GM12878 (cell line): ENCODE measurements at regions not wholly inside any gene's neighbourhood (a gene's known extent, or its start where the extent isn't known, plus 50 kb on each side); places are given as distances from the start of the nearest gene placed in this dataset.

Source experiments
- ATAC-seq: fragments of 200-7000 bp; cut with Tn5 transposase; 3 replicates; pipeline ENCODE4 v1.9.1; 2020; ENCODE audit warnings: mild to moderate bottlenecking, moderate library complexity
- BruUV-seq: library from RNA; stranded (reverse); fragments of 400-500 nt; replicated peaks from 2 replicates; lab custom pipeline; 2021; lab: Mats Ljungman, UMichigan
- CTCF ChIA-PET: fragments of 300-600 bp; sonication (Branson Sonifier 250); formaldehyde crosslinking; extraction: SDS; loops from one replicate; lab custom pipeline; 2021; ENCODE audit warnings: inconsistent platforms; lab: Yijun Ruan, JAX
- POLR2A ChIA-PET: fragments of 350-600 bp; formaldehyde crosslinking; extraction: SDS; loops from one replicate; lab custom pipeline; 2021; ENCODE audit warnings: inconsistent platforms; lab: Charles Lee
- RAD21 ChIA-PET: fragments of 300-600 bp; sonication (Branson Sonifier 250); formaldehyde crosslinking; loops from one replicate; lab custom pipeline; 2023; ENCODE audit warnings: antibody characterized with exemption; ENCODE audit not compliant: unreplicated experiment; lab: Charles Lee
- SMC1A ChIA-PET: fragments of 300-600 bp; sonication (Branson Sonifier 250); formaldehyde crosslinking; loops from one replicate; lab custom pipeline; 2023; ENCODE audit not compliant: unreplicated experiment, uncharacterized antibody; lab: Charles Lee
- DNase-seq: peaks from one replicate; pipeline ENCODE4 v3.0.0-alpha.2; 2011; ENCODE audit warnings: low read depth, low spot score
- FAIRE-seq: peaks from 3 replicates; lab custom pipeline; 2011; peaks lifted over from hg19 to GRCh38; lab: Jason Lieb, UNC
- H2AFZ ChIP-seq: 2 replicates; pipeline ENCODE4 v1.6.0; 2011; ENCODE audit warnings: low read depth, low read length, control low read depth; ENCODE audit not compliant: control insufficient read depth
- H3K27ac ChIP-seq: 2 replicates; pipeline ENCODE4 v1.5.1; 2011; ENCODE audit warnings: control low read depth; ENCODE audit not compliant: control insufficient read depth, insufficient read depth
- H3K27me3 ChIP-seq, 2 experiments: replicated peaks in 1 of 2; 2 replicates each; pipeline versions ENCODE4 v1.6.0 to v1.6.1; 2011; ENCODE audit warnings: low read length in 1 of 2; ENCODE audit not compliant: control insufficient read depth in 2 of 2, insufficient read depth in 2 of 2
- H3K36me3 ChIP-seq, 2 experiments: 2 replicates each; pipeline ENCODE4 v1.5.1; 2011; ENCODE audit warnings: low read length in 1 of 2; ENCODE audit not compliant: control insufficient read depth in 2 of 2, insufficient read depth in 2 of 2
- H3K4me1 ChIP-seq: 2 replicates; pipeline ENCODE4 v1.6.1; 2011; ENCODE audit warnings: mild to moderate bottlenecking, low read length, moderate library complexity, mixed read lengths; ENCODE audit not compliant: control insufficient read depth, insufficient read depth
- H3K4me2 ChIP-seq: 2 replicates; pipeline ENCODE4 v1.6.0; 2011; ENCODE audit warnings: control low read depth; ENCODE audit not compliant: control insufficient read depth, insufficient read depth
- H3K4me3 ChIP-seq: fragments of 200-600 bp; sonication (generic); 2 replicates; pipeline ENCODE4 v1.5.1; 2016
- H3K79me2 ChIP-seq: 2 replicates; pipeline ENCODE4 v1.6.0; 2011; ENCODE audit warnings: low read length; ENCODE audit not compliant: control insufficient read depth, insufficient read depth
- H3K9ac ChIP-seq: 2 replicates; pipeline ENCODE4 v1.8.0; 2011; ENCODE audit warnings: low read length, control low read depth, mixed read lengths; ENCODE audit not compliant: control insufficient read depth, insufficient read depth
- H3K9me3 ChIP-seq: replicated peaks from 3 replicates; pipeline ENCODE4 v1.5.1; 2011; ENCODE audit warnings: mild to moderate bottlenecking, low read length; ENCODE audit not compliant: control insufficient read depth, insufficient read depth
- H4K20me1 ChIP-seq: 2 replicates; pipeline ENCODE4 v1.6.0; 2011; ENCODE audit not compliant: control insufficient read depth, insufficient read depth
- BCL11A ChIP-seq: IDR thresholded peaks from 2 replicates; pipeline ENCODE4 v1.6.1; 2011; ENCODE audit warnings: low read depth, low read length
- BHLHE40 ChIP-seq, 2 experiments: fragments of 450-650 bp in 1 of 2; IDR thresholded peaks; 2 replicates each; pipeline ENCODE4 v1.6.1; 2011 to 2017; ENCODE audit warnings: low read depth in 2 of 2, borderline replicate concordance in 1 of 2, improper control_type of control experiment in 1 of 2, low read length in 1 of 2, mild to moderate bottlenecking in 1 of 2
- CHD2 ChIP-seq: IDR thresholded peaks from 2 replicates; pipeline ENCODE4 v1.6.1; 2011; ENCODE audit warnings: low read depth, low read length, improper control_type of control experiment, borderline replicate concordance
- CREM ChIP-seq: IDR thresholded peaks from 2 replicates; pipeline ENCODE4 v1.6.1; 2014; ENCODE audit warnings: antibody characterized with exemption, low read depth
- IKZF1 ChIP-seq: fragments of 450-650 bp; conservative IDR thresholded peaks from 2 replicates; pipeline ENCODE4 v1.6.1; 2017; ENCODE audit warnings: antibody characterized with exemption, mild to moderate bottlenecking
- MTA3 ChIP-seq: IDR thresholded peaks from 2 replicates; pipeline ENCODE4 v1.6.1; 2012; ENCODE audit warnings: low read length, inconsistent platforms, borderline replicate concordance
- MXI1 ChIP-seq: fragments of 150-350 bp; IDR thresholded peaks from 2 replicates; pipeline ENCODE4 v1.6.1; 2011; ENCODE audit warnings: low read depth, mild to moderate bottlenecking, inconsistent platforms, low read length, improper control_type of control experiment
- RB1 ChIP-seq: fragments of 450-650 bp; formaldehyde crosslinking; IDR thresholded peaks from 2 replicates; pipeline ENCODE4 v1.6.1; 2017; ENCODE audit warnings: mild to moderate bottlenecking, borderline replicate concordance
- RBBP5 ChIP-seq: fragments of 200-600 bp; sonication (generic); conservative IDR thresholded peaks from 2 replicates; pipeline ENCODE4 v1.6.1; 2016
- RELA ChIP-seq: fragments of 450-650 bp; IDR thresholded peaks from 2 replicates; pipeline ENCODE4 v1.8.0; 2014; ENCODE audit warnings: borderline replicate concordance; ENCODE audit not compliant: partially characterized antibody
- WRNIP1 ChIP-seq: IDR thresholded peaks from 2 replicates; pipeline ENCODE4 v1.6.1; 2011; ENCODE audit warnings: low read depth, low read length, improper control_type of control experiment, borderline replicate concordance
- ZZZ3 ChIP-seq: IDR thresholded peaks from 2 replicates; pipeline ENCODE4 v1.6.1; 2011; ENCODE audit warnings: low read depth; ENCODE audit not compliant: control insufficient read depth, insufficient read length
- WGBS: methylation state at CpG from one replicate; pipeline ENCODE4 v1.1.6; 2016; ENCODE audit warnings: low lambda C conversion rate; ENCODE audit not compliant: insufficient replicate concordance, insufficient coverage; ENCODE audit errors: missing lambda C conversion rate; 5-methylcytosine and 5-hydroxymethylcytosine counted together
- in situ Hi-C: fragments of 300-500 bp; cut with MboI; formaldehyde crosslinking; loops from 9 replicates; pipeline ENCODE4 v1.14.3; 2018; ENCODE audit warnings: mixed read lengths
- intact Hi-C: fragments of 100-400 bp; cut with micrococcal nuclease; formaldehyde crosslinking; loops from one replicate; pipeline ENCODE4 v1.14.2; 2022; ENCODE audit not compliant: unreplicated experiment
- TF ChIP-seq, protein P1 (sequence below): fragments of 450-650 bp; conservative IDR thresholded peaks from 2 replicates; pipeline ENCODE4 v1.6.1; 2017; ENCODE audit warnings: mild to moderate bottlenecking, moderate library complexity
- TF ChIP-seq, protein P2 (sequence below): IDR thresholded peaks from 2 replicates; pipeline ENCODE4 v1.6.1; 2012; ENCODE audit warnings: improper control_type of control experiment, low read depth, low read length; ENCODE audit not compliant: insufficient replicate concordance

GRCh38 chr11:92285776-92286175, 61.2 kb downstream of the FAT3 start:
- no TSS peak for BruUV-seq
- SMC1A ChIA-PET, result no interaction called here
- Histone ChIP-seq H3K4me2 (no peak overlapping the region), H3K79me2 (no peaks in the 10 kb centered on the region), H3K4me1 (no peaks in the 10 kb centered on the region), H4K20me1 (no peaks in the 10 kb centered on the region), H3K27ac (no peak overlapping the region), H2AFZ (no peak overlapping the region), H3K9ac (no peak overlapping the region), H3K27me3 (no peaks in the 10 kb centered on the region; a peak in 1 of 4 replicates), H3K4me3 (no peak overlapping the region), H3K36me3 (no peaks in the 10 kb centered on the region), H3K9me3 (no peaks in the 10 kb centered on the region)
- DNase-seq (no peak), ATAC-seq (no peak), FAIRE-seq (no peak)
- intact Hi-C loops, result no loop called here
- POLR2A ChIA-PET, result no interaction called here
- no peak for TF ChIP-seq MTA3
- TF ChIP-seq RBBP5, result no peak
- no peak for TF ChIP-seq CREM
- TF ChIP-seq CHD2, result no peak
- TF ChIP-seq, protein P1, sequence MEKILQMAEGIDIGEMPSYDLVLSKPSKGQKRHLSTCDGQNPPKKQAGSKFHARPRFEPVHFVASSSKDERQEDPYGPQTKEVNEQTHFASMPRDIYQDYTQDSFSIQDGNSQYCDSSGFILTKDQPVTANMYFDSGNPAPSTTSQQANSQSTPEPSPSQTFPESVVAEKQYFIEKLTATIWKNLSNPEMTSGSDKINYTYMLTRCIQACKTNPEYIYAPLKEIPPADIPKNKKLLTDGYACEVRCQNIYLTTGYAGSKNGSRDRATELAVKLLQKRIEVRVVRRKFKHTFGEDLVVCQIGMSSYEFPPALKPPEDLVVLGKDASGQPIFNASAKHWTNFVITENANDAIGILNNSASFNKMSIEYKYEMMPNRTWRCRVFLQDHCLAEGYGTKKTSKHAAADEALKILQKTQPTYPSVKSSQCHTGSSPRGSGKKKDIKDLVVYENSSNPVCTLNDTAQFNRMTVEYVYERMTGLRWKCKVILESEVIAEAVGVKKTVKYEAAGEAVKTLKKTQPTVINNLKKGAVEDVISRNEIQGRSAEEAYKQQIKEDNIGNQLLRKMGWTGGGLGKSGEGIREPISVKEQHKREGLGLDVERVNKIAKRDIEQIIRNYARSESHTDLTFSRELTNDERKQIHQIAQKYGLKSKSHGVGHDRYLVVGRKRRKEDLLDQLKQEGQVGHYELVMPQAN, result no peak
- no peak for TF ChIP-seq WRNIP1
- TF ChIP-seq BHLHE40 (IDR thresholded peaks at IDR 0.05; ENCODE audit: borderline replicate concordance in 1 of 2, low read depth in 2 of 2, low read length in 1 of 2), result no peak
- no peak for TF ChIP-seq IKZF1
- TF ChIP-seq RB1, result no peak
- TF ChIP-seq, protein P2, sequence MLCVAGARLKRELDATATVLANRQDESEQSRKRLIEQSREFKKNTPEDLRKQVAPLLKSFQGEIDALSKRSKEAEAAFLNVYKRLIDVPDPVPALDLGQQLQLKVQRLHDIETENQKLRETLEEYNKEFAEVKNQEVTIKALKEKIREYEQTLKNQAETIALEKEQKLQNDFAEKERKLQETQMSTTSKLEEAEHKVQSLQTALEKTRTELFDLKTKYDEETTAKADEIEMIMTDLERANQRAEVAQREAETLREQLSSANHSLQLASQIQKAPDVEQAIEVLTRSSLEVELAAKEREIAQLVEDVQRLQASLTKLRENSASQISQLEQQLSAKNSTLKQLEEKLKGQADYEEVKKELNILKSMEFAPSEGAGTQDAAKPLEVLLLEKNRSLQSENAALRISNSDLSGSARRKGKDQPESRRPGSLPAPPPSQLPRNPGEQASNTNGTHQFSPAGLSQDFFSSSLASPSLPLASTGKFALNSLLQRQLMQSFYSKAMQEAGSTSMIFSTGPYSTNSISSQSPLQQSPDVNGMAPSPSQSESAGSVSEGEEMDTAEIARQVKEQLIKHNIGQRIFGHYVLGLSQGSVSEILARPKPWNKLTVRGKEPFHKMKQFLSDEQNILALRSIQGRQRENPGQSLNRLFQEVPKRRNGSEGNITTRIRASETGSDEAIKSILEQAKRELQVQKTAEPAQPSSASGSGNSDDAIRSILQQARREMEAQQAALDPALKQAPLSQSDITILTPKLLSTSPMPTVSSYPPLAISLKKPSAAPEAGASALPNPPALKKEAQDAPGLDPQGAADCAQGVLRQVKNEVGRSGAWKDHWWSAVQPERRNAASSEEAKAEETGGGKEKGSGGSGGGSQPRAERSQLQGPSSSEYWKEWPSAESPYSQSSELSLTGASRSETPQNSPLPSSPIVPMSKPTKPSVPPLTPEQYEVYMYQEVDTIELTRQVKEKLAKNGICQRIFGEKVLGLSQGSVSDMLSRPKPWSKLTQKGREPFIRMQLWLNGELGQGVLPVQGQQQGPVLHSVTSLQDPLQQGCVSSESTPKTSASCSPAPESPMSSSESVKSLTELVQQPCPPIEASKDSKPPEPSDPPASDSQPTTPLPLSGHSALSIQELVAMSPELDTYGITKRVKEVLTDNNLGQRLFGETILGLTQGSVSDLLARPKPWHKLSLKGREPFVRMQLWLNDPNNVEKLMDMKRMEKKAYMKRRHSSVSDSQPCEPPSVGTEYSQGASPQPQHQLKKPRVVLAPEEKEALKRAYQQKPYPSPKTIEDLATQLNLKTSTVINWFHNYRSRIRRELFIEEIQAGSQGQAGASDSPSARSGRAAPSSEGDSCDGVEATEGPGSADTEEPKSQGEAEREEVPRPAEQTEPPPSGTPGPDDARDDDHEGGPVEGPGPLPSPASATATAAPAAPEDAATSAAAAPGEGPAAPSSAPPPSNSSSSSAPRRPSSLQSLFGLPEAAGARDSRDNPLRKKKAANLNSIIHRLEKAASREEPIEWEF, result no peak
- no peak for TF ChIP-seq MXI1
- TF ChIP-seq BCL11A, result no peak
- TF ChIP-seq RELA, result no peak
- TF ChIP-seq ZZZ3, result no peak
- 8% methylated on average over 5 of the region's 5 CpGs for WGBS
- CTCF ChIA-PET, result no interaction called here
- RAD21 ChIA-PET, result no interaction called here
- in situ Hi-C loops, result no loop called here
